Natural killer cell (primary cell): ENCODE measurements at regions not wholly inside any gene's neighbourhood (a gene's known extent, or its start where the extent isn't known, plus 50 kb on each side); places are given as distances from the start of the nearest gene placed in this dataset.

ENCODE experiments used
- ATAC-seq, 3 donors: fragments of 150-1000 bp in 2 of 3; fragments of 200-7000 bp in 1 of 3; cut with Tn5 transposase; 1 replicate in 1 of 3; 2 replicates in 2 of 3; pipeline ENCODE4 v1.10.0; 2021; ENCODE audit warnings: mild to moderate bottlenecking in 2 of 3, moderate library complexity in 2 of 3
- DNase-seq, 2 donors: peaks; one replicate each; pipeline versions ENCODE4 v3.0.0 to v3.0.0-alpha.2; 2013 to 2021; ENCODE audit warnings: mixed read lengths in 1 of 2
- H3K27ac ChIP-seq: one replicate; pipeline ENCODE4 v1.5.1; 2013; ENCODE audit warnings: mild to moderate bottlenecking, low read length
- H3K27me3 ChIP-seq: one replicate; pipeline ENCODE4 v1.6.1; 2013; ENCODE audit warnings: low read length; ENCODE audit not compliant: control insufficient read depth, insufficient read depth
- H3K36me3 ChIP-seq: one replicate; pipeline ENCODE4 v1.6.1; 2013; ENCODE audit warnings: low read length; ENCODE audit not compliant: control insufficient read depth, insufficient read depth
- H3K4me1 ChIP-seq: one replicate; pipeline ENCODE4 v1.6.1; 2013; ENCODE audit warnings: low read length; ENCODE audit not compliant: control insufficient read depth, insufficient read depth
- H3K4me3 ChIP-seq: one replicate; pipeline ENCODE4 v1.5.1; 2013; ENCODE audit warnings: low read length
- H3K9me3 ChIP-seq: one replicate; pipeline ENCODE4 v1.6.1; 2013; ENCODE audit warnings: low read length; ENCODE audit not compliant: control insufficient read depth, insufficient read depth
- H3K27ac Mint-ChIP-seq, 2 donors: one replicate each; pipeline ENCODE4 v1.8.0; 2022; ENCODE audit warnings: mild to moderate bottlenecking in 2 of 2, mixed read lengths in 2 of 2, moderate library complexity in 1 of 2
- H3K27me3 Mint-ChIP-seq, 2 donors: one replicate each; pipeline ENCODE4 v1.8.0; 2022; ENCODE audit warnings: low read depth in 2 of 2, mixed read lengths in 2 of 2
- H3K36me3 Mint-ChIP-seq: one replicate; pipeline ENCODE4 v1.8.0; 2022; ENCODE audit warnings: mixed read lengths
- H3K4me1 Mint-ChIP-seq, 2 donors: one replicate each; pipeline ENCODE4 v1.8.0; 2022; ENCODE audit warnings: mixed read lengths in 2 of 2
- H3K4me3 Mint-ChIP-seq: one replicate; pipeline ENCODE4 v1.8.0; 2022; ENCODE audit warnings: mild to moderate bottlenecking, moderate library complexity, mixed read lengths
- H3K9me3 Mint-ChIP-seq, 2 donors: one replicate each; pipeline ENCODE4 v1.8.0; 2022; ENCODE audit warnings: mixed read lengths in 2 of 2
- CTCF ChIP-seq: fragments of 200-600 bp; IDR thresholded peaks from one replicate; pipeline ENCODE4 v1.8.0; 2022; ENCODE audit warnings: antibody characterized with exemption
- WGBS: methylation state at CpG from one replicate; pipeline ENCODE4 v1.1.7; 2013; ENCODE audit warnings: missing lambda C conversion rate; ENCODE audit not compliant: insufficient coverage; 5-methylcytosine and 5-hydroxymethylcytosine counted together
- intact Hi-C: fragments of 100-400 bp; cut with micrococcal nuclease; formaldehyde crosslinking; loops from one replicate; pipeline ENCODE4 v1.14.2; 2022

GRCh38 chr6:167759206-167759605 is 67.5 kb upstream of the AFDN start:
- Histone ChIP-seq H3K36me3 (no peaks in the 10 kb centered on the region), H3K4me1 (no peaks in the 10 kb centered on the region), H3K27ac (no peak overlapping the region), H3K4me3 (no peak overlapping the region), H3K9me3 (no peaks in the 10 kb centered on the region), H3K27me3 (no peaks in the 10 kb centered on the region)
- Mint-ChIP-seq H3K27me3 (peaks cover 0 to under 1% of the 10 kb centered on the region in 2 donors), H3K4me1 (no peaks in the 10 kb centered on the region), H3K27ac (no peak overlapping the region), H3K9me3 (no peaks in the 10 kb centered on the region), H3K4me3 (no peak overlapping the region), H3K36me3 (no peaks in the 10 kb centered on the region)
- WGBS, result 90% methylated on average over 8 of the region's 8 CpGs
- intact Hi-C loops, result no loop called here
- no peak for TF ChIP-seq CTCF
- ATAC-seq (no peak), DNase-seq (no peak)

- Histone ChIP-seq H3K4me3 (no peak overlapping the region), H3K27me3 (no peaks in the 10 kb centered on the region), H3K36me3 (no peaks in the 10 kb centered on the region), H3K9me3 (no peaks in the 10 kb centered on the region), H3K4me1 (no peaks in the 10 kb centered on the region), H3K27ac (no peak overlapping the region)
- 93% methylated on average over 17 of the region's 17 CpGs for WGBS
- Mint-ChIP-seq H3K27me3 (no peaks in the 10 kb centered on the region), H3K27ac (no peak overlapping the region), H3K4me3 (no peak overlapping the region), H3K4me1 (no peaks in the 10 kb centered on the region), H3K9me3 (no peaks in the 10 kb centered on the region), H3K36me3 (no peaks in the 10 kb centered on the region)
- DNase-seq (no peak), ATAC-seq (no peak)
- intact Hi-C loops, result no loop called here
- no peak for TF ChIP-seq CTCF
Measured at GRCh38 chr6:167759912-167760311, 66.8 kb upstream of the AFDN start.

- Mint-ChIP-seq H3K36me3 (no peaks in the 10 kb centered on the region), H3K27ac (no peak overlapping the region), H3K4me3 (no peak overlapping the region), H3K27me3 (no peaks in the 10 kb centered on the region), H3K9me3 (no peaks in the 10 kb centered on the region), H3K4me1 (no peaks in the 10 kb centered on the region)
- Histone ChIP-seq H3K27me3 (no peaks in the 10 kb centered on the region), H3K36me3 (no peaks in the 10 kb centered on the region), H3K9me3 (no peaks in the 10 kb centered on the region), H3K4me3 (no peak overlapping the region), H3K27ac (no peak overlapping the region), H3K4me1 (no peaks in the 10 kb centered on the region)
- intact Hi-C loops, result no loop called here
- no peak for DNase-seq
- ATAC-seq, result no peak
- WGBS, result 88% methylated on average over 18 of the region's 18 CpGs
- TF ChIP-seq CTCF, result no peak
Measured at GRCh38 chr6:167760979-167761793, 65.5 kb upstream of the AFDN start.

GRCh38 chr6:167761794-167762258 is 64.9 kb upstream of the AFDN start:
- intact Hi-C loops, result no loop called here
- Histone ChIP-seq H3K4me3 (no peak overlapping the region), H3K4me1 (no peaks in the 10 kb centered on the region), H3K36me3 (no peaks in the 10 kb centered on the region), H3K27me3 (no peaks in the 10 kb centered on the region), H3K9me3 (no peaks in the 10 kb centered on the region), H3K27ac (no peak overlapping the region)
- H3K9me3 Mint-ChIP-seq, result no peaks in the 10 kb centered on the region
- no peak overlapping the region for H3K4me3 Mint-ChIP-seq
- no peak for TF ChIP-seq CTCF
- WGBS, result 83% methylated on average over 7 of the region's 7 CpGs
- no peak for ATAC-seq
- H3K36me3 Mint-ChIP-seq, result no peaks in the 10 kb centered on the region
- H3K27ac Mint-ChIP-seq, result no peak overlapping the region
- DNase-seq, result no peak
- no peaks in the 10 kb centered on the region for H3K4me1 Mint-ChIP-seq
- H3K27me3 Mint-ChIP-seq, result no peaks in the 10 kb centered on the region
